HG03432 (cell line): ENCODE measurements at regions not wholly inside any gene's neighbourhood (a gene's known extent, or its start where the extent isn't known, plus 50 kb on each side); places are given as distances from the start of the nearest gene placed in this dataset.
"Not testable (repeated sequence)": the region's sequence is repeated elsewhere in the genome, so short reads cannot be mapped to it uniquely, and the experiment has no call there.

Experiments
- ATAC-seq: cut with Tn5 transposase; IDR thresholded peaks from one replicate; pipeline ENCODE4 v1.9.1; 2021; ENCODE audit warnings: mild to moderate bottlenecking, moderate library complexity; ENCODE audit not compliant: unreplicated experiment

- not testable (repeated sequence) for ATAC-seq
These were observed 135.2 kb downstream of the FAM72B start for GRCh38 chr1:121048769-121049443.

- ATAC-seq, result not testable (repeated sequence)
These were observed 134.0 kb downstream of the FAM72B start for GRCh38 chr1:121050097-121050496.

GRCh38 chr1:121051161-121051790, 132.9 kb downstream of the FAM72B start:
- ATAC-seq, result not testable (repeated sequence)

GRCh38 chr1:121052081-121052660, 132.0 kb downstream of the FAM72B start:
- not testable (repeated sequence) for ATAC-seq

GRCh38 chr1:121054928-121055327, 129.2 kb downstream of the FAM72B start:
- not testable (repeated sequence) for ATAC-seq

GRCh38 chr1:121066925-121067324, 117.2 kb downstream of the FAM72B start:
- ATAC-seq, result not testable (repeated sequence)

- not testable (repeated sequence) for ATAC-seq
These were observed 115.2 kb downstream of the FAM72B start for GRCh38 chr1:121068738-121069499.

GRCh38 chr1:121073852-121074251, 110.3 kb downstream of the FAM72B start:
- not testable (repeated sequence) for ATAC-seq

GRCh38 chr1:121075254-121075805, 108.8 kb downstream of the FAM72B start:
- ATAC-seq, result not testable (repeated sequence)

GRCh38 chr1:121076674-121077073, 107.5 kb downstream of the FAM72B start:
- peak; percentile 92 for ATAC-seq

GRCh38 chr1:121079655-121080054, 104.5 kb downstream of the FAM72B start:
- ATAC-seq, result not testable (repeated sequence)

GRCh38 chr1:121080197-121080903, 103.8 kb downstream of the FAM72B start:
- ATAC-seq, result not testable (repeated sequence)

GRCh38 chr1:121080904-121081264, 103.3 kb downstream of the FAM72B start:
- ATAC-seq, result not testable (repeated sequence)

- ATAC-seq, result not testable (repeated sequence)
These were observed 102.4 kb downstream of the FAM72B start for GRCh38 chr1:121081625-121082199.

GRCh38 chr1:121082995-121083394, 101.1 kb downstream of the FAM72B start:
- not testable (repeated sequence) for ATAC-seq

GRCh38 chr1:121086249-121086648, 97.9 kb downstream of the FAM72B start:
- ATAC-seq, result not testable (repeated sequence)

- ATAC-seq, result not testable (repeated sequence)
These were observed 96.9 kb downstream of the FAM72B start for GRCh38 chr1:121087221-121087620.

- ATAC-seq, result not testable (repeated sequence)
These were observed 95.6 kb downstream of the FAM72B start for GRCh38 chr1:121088568-121088967.

GRCh38 chr1:121092329-121092968, 91.7 kb downstream of the FAM72B start:
- ATAC-seq, result not testable (repeated sequence)
